Caco-2 (cell line): ENCODE measurements at regions not wholly inside any gene's neighbourhood (a gene's known extent, or its start where the extent isn't known, plus 50 kb on each side); places are given as distances from the start of the nearest gene placed in this dataset.

Experiments used
- BruUV-seq: library from RNA; stranded (reverse); fragments of 400-500 nt; replicated peaks from 2 replicates; lab custom pipeline; 2021; lab: Mats Ljungman, UMichigan
- CTCF ChIA-PET: fragments of 300-600 bp; sonication (Branson Sonifier 250); formaldehyde crosslinking; loops from one replicate; lab custom pipeline; 2022; ENCODE audit warnings: antibody characterized with exemption; lab: Charles Lee
- POLR2A ChIA-PET: fragments of 300-600 bp; sonication (Branson Sonifier 250); formaldehyde crosslinking; loops from one replicate; lab custom pipeline; 2022; ENCODE audit warnings: antibody characterized with exemption; lab: Charles Lee
- DNase-seq, 2 experiments: peaks; one replicate each; pipeline versions ENCODE4 v3.0.0 to v3.0.0-alpha.2; 2020 to 2022
- H3K27me3 ChIP-seq: replicated peaks from 2 replicates; pipeline ENCODE4 v1.6.0; 2011; ENCODE audit warnings: low read length; ENCODE audit not compliant: control insufficient read depth, insufficient read depth
- H3K36me3 ChIP-seq: 2 replicates; pipeline ENCODE4 v1.5.1; 2011; ENCODE audit warnings: low read length; ENCODE audit not compliant: control insufficient read depth, insufficient read depth
- H3K4me1 ChIP-seq: fragments of 250-450 bp; sonication (Bioruptor Pico); 2 replicates; pipeline ENCODE4 v1.5.1; 2020; ENCODE audit warnings: mild to moderate bottlenecking
- H3K4me3 ChIP-seq: 2 replicates; pipeline ENCODE4 v1.5.1; 2011; ENCODE audit warnings: low read depth, mild to moderate bottlenecking, control low read depth, low read length
- H3K9me3 ChIP-seq: fragments of 250-450 bp; sonication (Bioruptor Pico); 2 replicates; pipeline ENCODE4 v1.5.1; 2020; ENCODE audit warnings: mild to moderate bottlenecking, moderate library complexity
- H3K27ac Mint-ChIP-seq: one replicate; pipeline ENCODE4 v1.8.0; 2022; ENCODE audit warnings: mixed read lengths; ENCODE audit not compliant: unreplicated experiment
- H3K27me3 Mint-ChIP-seq: one replicate; pipeline ENCODE4 v1.8.0; 2022; ENCODE audit warnings: mixed read lengths; ENCODE audit not compliant: insufficient read depth, unreplicated experiment
- H3K36me3 Mint-ChIP-seq: one replicate; pipeline ENCODE4 v1.8.0; 2022; ENCODE audit warnings: mild to moderate bottlenecking, mixed read lengths; ENCODE audit not compliant: insufficient read depth, unreplicated experiment
- H3K4me1 Mint-ChIP-seq: one replicate; pipeline ENCODE4 v1.8.0; 2022; ENCODE audit warnings: low read depth, mixed read lengths; ENCODE audit not compliant: unreplicated experiment
- H3K4me3 Mint-ChIP-seq: one replicate; pipeline ENCODE4 v1.8.0; 2022; ENCODE audit warnings: mild to moderate bottlenecking, moderate library complexity, mixed read lengths; ENCODE audit not compliant: unreplicated experiment
- H3K9me3 Mint-ChIP-seq: one replicate; pipeline ENCODE4 v1.8.0; 2022; ENCODE audit warnings: mixed read lengths; ENCODE audit not compliant: unreplicated experiment
- intact Hi-C: fragments of 100-400 bp; cut with micrococcal nuclease; formaldehyde crosslinking; loops from one replicate; pipeline ENCODE4 v1.10.0; 2022; ENCODE audit not compliant: unreplicated experiment
- TF ChIP-seq, protein P1 (sequence below), 2 experiments: fragments of 200-600 bp in 1 of 2; IDR thresholded peaks; 1 replicate in 1 of 2; 2 replicates in 1 of 2; pipeline versions ENCODE4 v1.5.1 to v1.8.0; 2011 to 2022; ENCODE audit warnings: antibody characterized with exemption in 1 of 2, control low read depth in 1 of 2, inconsistent platforms in 1 of 2, low read depth in 1 of 2, low read length in 1 of 2, mild to moderate bottlenecking in 1 of 2, moderate library complexity in 1 of 2; ENCODE audit not compliant: insufficient read depth in 1 of 2, severe bottlenecking in 1 of 2, unreplicated experiment in 1 of 2

GRCh38 chr10:83706952-83707582, 432.2 kb upstream of the GHITM start:
- H3K27me3 ChIP-seq, result no peaks in the 10 kb centered on the region
- Mint-ChIP-seq H3K27ac (no peak overlapping the region), H3K27me3 (peaks cover 8% of the 10 kb centered on the region), H3K36me3 (no peaks in the 10 kb centered on the region), H3K9me3 (no peaks in the 10 kb centered on the region), H3K4me1 (no peaks in the 10 kb centered on the region), H3K4me3 (no peak overlapping the region)
- intact Hi-C loops, result no loop called here
- CTCF ChIA-PET, result no interaction called here
- no peaks in the 10 kb centered on the region; the same call in 1 of the 2 replicates for H3K9me3 ChIP-seq
- H3K36me3 ChIP-seq, result no peaks in the 10 kb centered on the region
- TF ChIP-seq, protein P1, sequence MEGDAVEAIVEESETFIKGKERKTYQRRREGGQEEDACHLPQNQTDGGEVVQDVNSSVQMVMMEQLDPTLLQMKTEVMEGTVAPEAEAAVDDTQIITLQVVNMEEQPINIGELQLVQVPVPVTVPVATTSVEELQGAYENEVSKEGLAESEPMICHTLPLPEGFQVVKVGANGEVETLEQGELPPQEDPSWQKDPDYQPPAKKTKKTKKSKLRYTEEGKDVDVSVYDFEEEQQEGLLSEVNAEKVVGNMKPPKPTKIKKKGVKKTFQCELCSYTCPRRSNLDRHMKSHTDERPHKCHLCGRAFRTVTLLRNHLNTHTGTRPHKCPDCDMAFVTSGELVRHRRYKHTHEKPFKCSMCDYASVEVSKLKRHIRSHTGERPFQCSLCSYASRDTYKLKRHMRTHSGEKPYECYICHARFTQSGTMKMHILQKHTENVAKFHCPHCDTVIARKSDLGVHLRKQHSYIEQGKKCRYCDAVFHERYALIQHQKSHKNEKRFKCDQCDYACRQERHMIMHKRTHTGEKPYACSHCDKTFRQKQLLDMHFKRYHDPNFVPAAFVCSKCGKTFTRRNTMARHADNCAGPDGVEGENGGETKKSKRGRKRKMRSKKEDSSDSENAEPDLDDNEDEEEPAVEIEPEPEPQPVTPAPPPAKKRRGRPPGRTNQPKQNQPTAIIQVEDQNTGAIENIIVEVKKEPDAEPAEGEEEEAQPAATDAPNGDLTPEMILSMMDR (IDR thresholded peaks at IDR 0.05; ENCODE audit: insufficient read depth in 1 of 2, low read depth in 1 of 2, low read length in 1 of 2, severe bottlenecking in 1 of 2, unreplicated experiment in 1 of 2), result no peak
- H3K4me3 ChIP-seq, result no peak overlapping the region
- POLR2A ChIA-PET, result no interaction called here
- no peak for DNase-seq
- BruUV-seq, result no TSS peak
- no peaks in the 10 kb centered on the region for H3K4me1 ChIP-seq

DNA sequence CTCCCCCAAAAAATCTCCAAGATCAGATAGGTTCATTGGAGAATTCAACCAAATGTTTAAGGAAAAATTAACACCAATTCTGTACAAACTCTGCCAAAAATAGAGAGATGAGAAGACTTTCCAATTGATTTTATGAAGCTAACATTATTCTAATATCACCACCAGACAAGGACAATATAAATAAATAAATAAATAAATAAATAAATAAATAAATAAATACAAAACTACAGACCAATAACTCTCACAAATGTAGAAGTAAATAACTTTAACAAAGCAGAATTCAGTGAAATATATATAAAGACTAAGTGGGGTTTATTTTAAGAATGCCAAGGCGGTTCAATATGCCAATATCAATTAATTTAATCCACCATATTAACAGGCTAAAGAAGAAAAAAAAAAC, 425.9 kb upstream of the GHITM start:
- ChIA-PET CTCF (no interaction called here), POLR2A (no interaction called here)
- Mint-ChIP-seq H3K27me3 (no peaks in the 10 kb centered on the region), H3K36me3 (no peaks in the 10 kb centered on the region), H3K9me3 (no peaks in the 10 kb centered on the region), H3K27ac (no peak overlapping the region), H3K4me3 (no peak overlapping the region), H3K4me1 (no peaks in the 10 kb centered on the region)
- no TSS peak for BruUV-seq
- DNase-seq, result no peak
- Histone ChIP-seq H3K36me3 (no peaks in the 10 kb centered on the region), H3K4me3 (no peak overlapping the region), H3K9me3 (no peaks in the 10 kb centered on the region; the same call in 1 of the 2 replicates), H3K27me3 (no peaks in the 10 kb centered on the region), H3K4me1 (no peaks in the 10 kb centered on the region)
- TF ChIP-seq, protein P1 (IDR thresholded peaks at IDR 0.05; ENCODE audit: insufficient read depth in 1 of 2, low read depth in 1 of 2, low read length in 1 of 2, severe bottlenecking in 1 of 2, unreplicated experiment in 1 of 2), result no peak
- intact Hi-C loops, result no loop called here

DNA sequence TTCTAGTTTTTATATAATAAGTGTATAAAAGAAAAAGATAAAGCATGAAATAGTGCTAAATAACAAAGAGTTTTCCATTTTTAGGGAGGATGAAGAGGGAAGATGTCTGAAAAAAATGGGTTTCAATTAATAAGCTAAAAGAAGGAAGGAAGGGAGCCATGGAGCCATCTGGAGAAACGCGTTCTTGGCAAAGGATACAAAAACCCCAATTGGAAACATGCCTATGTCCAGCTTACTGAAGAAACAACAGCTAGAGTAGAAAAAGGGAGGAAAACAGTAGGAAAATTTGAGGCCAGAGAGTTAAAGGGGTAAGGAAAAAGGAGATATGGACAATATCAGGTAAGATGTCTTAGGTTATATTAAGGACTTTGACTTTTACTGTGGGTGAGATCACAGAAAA, 416.2 kb upstream of the GHITM start:
- BruUV-seq, result no TSS peak
- CTCF ChIA-PET, result no interaction called here

More for the DNA sequence above, 416.2 kb upstream of the GHITM start:
- POLR2A ChIA-PET, result no interaction called here
- H3K4me3 Mint-ChIP-seq, result no peak overlapping the region
- H3K4me1 ChIP-seq, result no peaks in the 10 kb centered on the region
- intact Hi-C loops, result no loop called here
- TF ChIP-seq, protein P1 (IDR thresholded peaks at IDR 0.05; ENCODE audit: insufficient read depth in 1 of 2, low read depth in 1 of 2, low read length in 1 of 2, severe bottlenecking in 1 of 2, unreplicated experiment in 1 of 2), result no peak
- H3K9me3 ChIP-seq, result peaks cover 7% of the 10 kb centered on the region; the same call in 1 of the 2 replicates
- H3K9me3 Mint-ChIP-seq, result no peaks in the 10 kb centered on the region
- H3K4me1 Mint-ChIP-seq, result no peaks in the 10 kb centered on the region
- H3K27ac Mint-ChIP-seq, result no peak overlapping the region
- H3K4me3 ChIP-seq, result no peak overlapping the region
- no peak for DNase-seq
- H3K27me3 ChIP-seq, result no peaks in the 10 kb centered on the region
- peaks cover 5% of the 10 kb centered on the region for H3K27me3 Mint-ChIP-seq
- no peaks in the 10 kb centered on the region for H3K36me3 ChIP-seq
- no peaks in the 10 kb centered on the region for H3K36me3 Mint-ChIP-seq
